HG03064 (cell line): ENCODE measurements at regions not wholly inside any gene's neighbourhood (a gene's known extent, or its start where the extent isn't known, plus 50 kb on each side); places are given as distances from the start of the nearest gene placed in this dataset.

ENCODE experiments used
- ATAC-seq: cut with Tn5 transposase; IDR thresholded peaks from one replicate; pipeline ENCODE4 v1.9.1; 2021; ENCODE audit warnings: low read depth; ENCODE audit not compliant: unreplicated experiment

DNA sequence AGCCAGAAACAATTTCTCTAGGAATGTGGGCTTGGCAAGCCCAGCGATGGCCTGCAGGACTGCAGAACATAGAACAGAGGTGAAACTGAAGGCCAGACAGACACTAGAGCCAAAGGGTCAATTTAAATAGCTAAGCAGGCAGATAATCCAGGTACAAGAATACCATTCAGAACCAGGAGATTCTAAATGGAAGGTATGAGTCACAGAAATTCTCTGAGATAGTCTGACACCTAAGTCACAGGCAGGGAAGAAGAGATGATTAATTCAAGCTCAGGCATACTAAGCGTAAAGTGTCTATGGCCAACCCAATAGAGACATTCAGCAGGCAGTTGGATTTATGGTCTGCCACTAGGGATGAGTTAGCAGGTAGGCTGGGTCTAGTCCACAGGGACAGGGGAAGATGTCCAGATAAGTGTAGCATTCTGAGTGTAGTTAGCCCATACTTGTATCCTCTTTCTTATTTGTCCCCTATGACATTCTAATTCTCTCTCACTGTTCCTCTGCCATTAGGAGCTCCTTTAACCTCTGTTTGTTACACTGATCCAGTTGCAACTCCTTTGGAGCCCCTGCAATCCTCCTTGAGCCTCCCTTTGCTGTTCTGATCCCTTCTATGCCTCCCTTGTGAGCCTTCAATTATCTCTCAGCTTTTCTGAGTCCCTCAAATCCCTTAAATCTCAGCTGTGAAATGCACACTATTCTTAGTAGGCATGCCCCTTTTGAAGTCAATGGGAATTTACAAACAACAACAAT lies 383.8 kb downstream of the LMO4 start:
- no peak for ATAC-seq

DNA sequence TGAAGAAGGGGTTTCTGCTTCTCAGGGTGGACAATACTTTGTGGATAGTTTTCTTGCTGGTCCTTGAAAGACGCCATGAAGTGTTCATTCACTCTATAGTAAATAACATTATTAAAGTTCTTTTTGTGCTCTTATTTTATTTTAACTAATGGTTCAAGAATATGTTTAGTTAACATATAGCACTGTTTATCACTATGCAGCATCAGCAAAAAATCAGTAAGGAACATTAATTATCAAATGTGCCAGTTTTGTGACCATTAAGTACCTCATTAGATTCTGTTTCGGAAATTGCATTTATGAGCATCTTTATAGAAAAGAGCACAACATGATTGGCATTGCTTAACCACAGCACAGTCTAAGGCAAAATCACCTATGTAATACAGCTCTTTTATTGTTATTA lies 385.6 kb downstream of the LMO4 start:
- no peak for ATAC-seq

DNA sequence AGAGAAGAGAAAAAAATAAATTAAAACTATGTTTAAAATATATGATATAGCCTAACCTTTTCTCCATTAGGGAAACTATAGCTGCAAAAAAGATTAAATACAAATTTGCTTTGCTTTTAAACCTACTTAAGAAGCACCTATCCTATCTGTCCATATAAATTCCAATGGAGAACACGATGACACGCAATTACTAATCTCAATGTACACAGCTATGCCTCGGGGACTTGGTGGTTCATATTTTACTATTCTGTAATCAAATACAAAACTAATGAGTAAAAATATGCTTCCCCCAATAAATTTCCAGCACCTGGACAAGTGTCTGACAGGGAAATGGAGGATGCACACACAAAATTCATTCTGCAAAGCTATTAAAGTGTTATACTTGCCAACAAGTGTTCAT lies 386.4 kb downstream of the LMO4 start:
- no peak for ATAC-seq

DNA sequence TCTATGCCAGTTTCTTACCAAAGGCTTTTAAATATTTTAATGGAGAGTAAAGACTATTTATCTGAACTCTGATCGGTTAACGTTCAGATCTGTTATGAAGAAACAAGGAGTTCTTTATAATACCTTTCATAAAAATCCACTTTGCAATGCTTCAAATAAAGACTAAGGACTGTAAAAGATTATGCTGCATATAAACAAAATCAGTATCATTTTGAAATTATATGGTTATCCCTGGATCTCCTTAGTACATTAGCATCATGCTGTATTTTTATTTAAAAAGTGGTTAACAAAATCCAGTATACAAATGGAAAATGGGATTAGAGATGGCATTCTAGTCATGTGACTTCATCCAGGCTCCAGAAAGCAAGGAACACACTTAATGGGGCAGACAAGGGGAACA lies 386.8 kb downstream of the LMO4 start:
- no peak for ATAC-seq

DNA sequence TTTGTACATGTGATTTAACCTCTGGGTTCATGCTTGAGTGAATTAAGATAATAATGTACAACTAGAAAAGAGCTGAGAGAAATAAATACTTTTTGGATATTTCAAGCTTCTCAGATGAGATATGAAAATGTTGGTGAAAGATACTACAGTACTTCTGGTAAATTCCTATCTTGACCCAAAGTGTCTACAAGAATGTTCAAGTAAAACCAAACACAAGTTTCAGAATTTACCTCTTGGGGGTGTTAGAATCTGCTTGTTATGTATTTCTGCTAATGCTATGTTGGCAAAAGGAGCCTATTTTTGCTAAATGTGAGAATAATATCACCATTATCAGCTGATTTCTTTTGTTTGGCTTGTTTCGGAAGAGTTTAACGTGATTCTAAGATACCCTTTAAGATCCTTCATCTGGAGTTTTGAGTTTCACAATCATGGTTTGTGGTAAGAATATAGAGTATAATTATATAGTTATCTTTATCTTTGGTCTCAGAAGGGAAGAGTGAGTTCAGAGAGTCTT lies 388.5 kb downstream of the LMO4 start:
- ATAC-seq = no peak

DNA sequence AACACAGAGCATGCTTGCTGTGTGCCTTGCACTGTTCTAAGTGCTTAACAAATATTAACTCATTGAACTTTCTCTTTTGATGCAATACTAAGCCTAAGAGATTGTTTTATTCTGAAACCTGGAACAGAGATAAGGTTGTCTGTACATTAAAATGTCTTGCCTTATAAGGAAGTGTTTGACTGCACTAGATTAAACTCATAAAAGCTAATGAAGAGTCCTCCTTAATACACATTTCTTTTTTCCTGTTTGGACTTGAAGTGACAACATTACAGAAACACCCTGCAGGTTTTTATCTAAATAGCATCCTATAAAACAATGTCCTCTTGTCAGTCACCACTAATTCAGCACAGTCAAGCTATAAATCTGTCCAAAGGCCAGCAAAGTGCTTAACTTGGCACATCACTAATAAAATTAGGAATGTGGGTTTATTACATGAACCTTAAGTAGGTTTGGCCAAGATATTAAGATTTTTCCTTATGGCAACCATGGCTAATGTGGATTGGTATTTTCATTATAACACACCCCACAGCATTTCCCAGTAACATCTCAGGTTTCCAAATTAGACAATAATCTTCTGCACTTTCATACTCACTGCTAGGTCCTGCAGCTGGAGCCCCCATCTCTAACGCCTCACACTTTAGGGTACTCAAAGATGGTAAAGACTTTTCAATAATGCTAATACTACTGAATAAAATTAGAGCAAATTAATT lies 389.7 kb downstream of the LMO4 start:
- no peak for ATAC-seq

DNA sequence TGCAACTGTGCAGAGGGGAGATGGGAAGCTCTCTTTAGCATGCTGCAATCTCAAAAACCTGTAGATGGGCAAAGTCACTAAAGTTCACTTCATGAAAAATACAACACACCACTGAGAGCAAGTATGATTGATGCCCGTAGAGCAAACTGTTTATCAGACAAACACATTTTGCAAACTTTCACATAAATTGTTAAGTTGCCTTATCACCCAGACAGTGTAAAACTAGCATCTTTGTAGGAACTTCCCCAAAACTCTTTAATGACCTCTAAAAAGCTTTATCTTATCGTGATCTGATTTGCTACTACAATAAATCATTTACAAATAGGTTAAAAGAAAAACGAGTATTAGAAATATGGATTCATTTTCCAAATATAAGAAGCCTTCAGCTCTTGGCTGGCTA lies 391.0 kb downstream of the LMO4 start:
- no peak for ATAC-seq

DNA sequence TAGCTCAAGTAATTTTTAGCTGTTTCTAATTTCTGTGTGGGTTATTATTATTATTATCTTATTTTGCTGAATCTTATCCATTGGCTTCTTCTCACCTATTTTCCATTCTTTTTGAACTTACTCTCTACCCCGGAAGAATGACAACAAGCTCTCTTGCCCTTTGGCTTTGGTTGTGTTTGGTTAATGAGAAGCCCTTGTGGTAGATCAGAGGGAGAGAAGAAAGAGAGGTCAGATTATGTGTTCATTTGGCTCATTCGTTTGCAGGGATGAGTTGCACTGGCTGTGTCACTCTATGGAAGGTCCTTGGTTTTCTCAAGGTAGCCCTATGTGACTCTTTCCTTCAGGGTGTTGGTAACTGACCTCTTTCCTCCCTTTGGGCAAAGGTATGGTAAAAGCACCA lies 391.9 kb downstream of the LMO4 start:
- ATAC-seq = no peak

DNA sequence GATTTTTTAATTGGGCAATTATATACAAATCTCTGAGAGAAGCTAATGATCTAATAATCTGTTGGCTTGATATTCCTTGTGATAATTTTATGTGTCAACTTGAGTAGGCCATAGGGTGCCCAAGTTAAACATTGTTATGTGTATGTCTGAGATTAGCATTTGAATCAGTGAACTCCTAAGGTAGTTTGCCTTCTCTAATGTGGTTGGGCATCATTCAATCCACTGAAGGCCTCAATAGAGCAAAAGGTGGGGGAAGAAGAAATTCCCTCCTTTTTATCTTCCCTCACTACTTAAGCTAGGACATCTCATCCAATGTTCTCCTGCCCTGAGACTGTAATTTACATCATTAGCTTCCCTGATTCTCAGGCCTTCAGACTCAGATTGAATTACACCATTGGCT lies 394.5 kb downstream of the LMO4 start:
- ATAC-seq = no peak

DNA sequence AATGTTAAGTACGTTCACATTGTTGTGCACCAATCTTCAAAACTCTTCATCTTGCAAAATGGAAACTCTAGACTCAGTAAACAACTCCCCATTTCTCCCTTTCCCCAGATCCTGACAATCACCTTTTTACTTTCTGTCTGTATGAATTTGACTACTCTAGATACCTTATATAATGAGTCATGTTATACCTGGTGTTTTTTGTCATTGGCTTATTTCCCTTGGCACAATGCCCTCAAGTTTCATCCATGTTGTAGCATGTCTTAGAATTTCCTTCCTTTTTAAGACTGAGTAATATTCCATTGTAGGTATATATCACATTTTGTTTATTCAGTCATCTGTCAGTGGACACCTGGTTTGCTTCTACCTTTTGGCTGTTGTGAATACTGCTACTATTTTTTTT lies 399.5 kb downstream of the LMO4 start:
- no peak for ATAC-seq

DNA sequence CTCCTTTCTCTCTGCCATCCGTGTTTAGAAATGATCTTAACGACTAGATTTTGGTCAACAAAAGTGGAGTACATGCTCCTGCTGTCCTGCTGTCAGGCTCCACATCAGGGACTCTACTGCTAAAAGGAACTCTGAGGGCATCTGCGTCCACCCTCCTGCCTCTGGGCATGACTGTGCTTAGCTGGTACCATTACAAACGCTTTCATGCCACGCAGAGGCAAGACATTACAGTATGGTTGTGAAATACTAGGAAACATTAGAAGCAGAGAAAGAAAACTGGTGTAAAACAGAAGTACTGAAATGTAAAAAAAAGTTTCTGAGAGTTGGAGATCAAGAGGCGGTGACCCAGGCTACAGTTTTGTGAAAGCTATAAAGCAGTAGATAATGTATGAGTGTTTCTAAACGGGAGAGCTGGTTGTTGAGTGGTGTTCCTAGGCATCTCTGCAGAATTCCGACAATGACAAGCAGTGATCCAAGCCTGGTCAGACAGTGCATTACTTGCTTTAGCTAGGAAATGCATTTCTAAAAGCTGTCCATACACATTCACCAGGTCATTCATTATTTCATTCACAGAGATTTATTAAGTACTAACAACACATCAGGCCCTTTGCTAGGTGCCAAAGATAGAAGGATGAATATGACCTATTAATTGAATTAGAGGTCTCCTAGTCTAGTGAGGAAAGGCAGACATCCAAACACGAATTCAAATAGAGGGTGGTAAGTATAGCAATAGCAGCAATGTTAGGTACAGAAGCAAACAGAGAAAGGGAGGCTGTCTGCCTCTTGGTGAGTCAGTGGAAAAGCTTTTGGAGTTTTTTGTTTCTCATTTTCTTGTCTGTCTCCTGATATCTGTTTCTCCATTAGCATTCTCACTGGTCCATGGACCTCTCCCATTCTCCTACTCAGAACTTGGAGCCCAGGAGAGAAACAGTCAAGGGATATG lies 401.9 kb downstream of the LMO4 start:
- no peak for ATAC-seq

DNA sequence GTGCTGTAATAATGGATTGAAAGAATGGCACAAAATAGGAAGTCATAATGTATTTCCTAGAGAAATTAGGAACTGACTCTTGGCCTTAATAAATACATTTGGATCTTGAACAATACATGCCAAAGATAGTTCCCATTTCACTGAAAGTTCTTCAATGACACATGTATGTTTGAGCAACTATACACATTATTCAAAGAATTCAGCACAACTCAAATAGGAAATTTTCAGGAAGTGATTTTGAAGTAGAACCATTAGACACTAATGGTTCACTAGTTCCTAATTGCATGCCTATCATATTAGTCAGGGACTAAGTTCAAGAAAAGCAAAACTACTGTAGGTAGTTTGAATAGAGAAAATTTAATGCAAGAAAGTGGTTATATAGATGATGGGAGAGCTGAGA lies 404.7 kb downstream of the LMO4 start:
- ATAC-seq = no peak

DNA sequence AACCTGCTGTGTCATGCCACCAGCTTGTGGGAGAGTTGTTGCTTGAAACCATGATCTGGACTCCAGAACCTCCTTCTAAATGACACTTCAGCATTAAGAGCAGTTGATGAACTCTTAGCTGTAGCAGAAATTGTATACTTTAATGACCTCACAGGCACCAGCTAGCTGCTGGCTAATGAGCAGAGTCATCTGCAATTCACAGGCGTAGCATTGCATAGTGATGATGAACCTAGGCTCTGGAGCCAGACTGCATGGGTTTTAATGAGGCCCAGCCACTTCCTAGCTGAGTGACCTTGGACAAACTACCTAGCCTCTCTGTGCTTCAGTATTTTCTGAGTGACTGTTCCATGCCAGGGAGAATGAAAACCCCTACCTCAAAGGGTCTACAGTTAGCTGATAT lies 407.1 kb downstream of the LMO4 start:
- no peak for ATAC-seq

DNA sequence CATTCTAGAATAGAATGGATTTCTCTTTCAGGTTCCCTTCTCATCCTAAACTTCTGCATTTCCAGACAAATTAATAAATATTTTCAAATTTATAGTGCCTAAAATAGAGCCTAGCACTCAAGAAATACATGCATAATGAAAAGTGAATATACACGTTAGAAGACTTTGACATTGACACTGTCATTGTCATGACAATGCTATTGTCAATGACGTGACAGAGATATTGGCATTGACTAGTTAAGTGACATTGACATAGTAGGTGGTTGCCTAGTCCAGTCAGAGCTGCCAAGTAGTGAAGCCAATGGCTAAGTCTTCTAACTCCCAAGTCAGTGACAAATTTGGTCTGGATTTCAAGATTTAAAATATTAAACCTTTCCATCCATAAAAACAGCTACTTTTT lies 410.5 kb downstream of the LMO4 start:
- no peak for ATAC-seq

DNA sequence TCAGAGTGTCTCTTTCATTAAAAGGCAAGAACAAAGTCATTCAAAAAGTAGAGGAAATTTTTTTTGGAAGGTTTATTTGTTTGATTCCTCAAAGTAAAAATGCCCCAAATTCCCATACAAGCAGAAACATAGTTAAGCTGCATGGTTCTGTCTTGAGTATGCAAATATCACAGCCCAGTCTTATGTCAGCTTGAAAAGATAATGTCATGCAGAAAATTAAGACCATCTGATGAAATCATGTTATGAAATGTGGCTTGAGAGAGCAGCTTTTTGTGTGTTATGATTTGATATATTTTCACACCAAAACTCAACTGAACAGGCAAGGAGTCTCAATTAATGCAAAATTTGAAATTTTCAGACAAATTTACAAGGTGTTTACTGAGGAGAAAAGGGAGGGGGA lies 411.0 kb downstream of the LMO4 start:
- ATAC-seq = no peak

DNA sequence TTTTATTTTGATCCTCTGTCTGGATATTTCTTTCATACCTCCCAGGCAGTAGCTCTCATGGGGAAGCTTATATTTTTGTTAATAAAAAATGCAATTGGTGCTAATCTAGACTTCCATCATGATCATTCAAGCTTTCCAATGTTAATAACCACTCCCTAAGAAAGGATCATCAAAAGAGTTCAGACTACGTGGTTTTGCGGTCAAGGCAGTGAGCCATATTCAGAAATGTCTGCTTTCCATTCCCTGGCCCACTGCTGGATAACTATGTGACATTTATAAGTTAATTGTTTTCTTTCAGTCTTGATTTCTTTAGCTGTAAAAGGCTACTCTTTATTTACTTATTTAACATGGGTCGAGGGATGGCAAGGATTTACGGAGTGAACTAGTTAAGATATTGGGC lies 414.6 kb downstream of the LMO4 start:
- no peak for ATAC-seq

DNA sequence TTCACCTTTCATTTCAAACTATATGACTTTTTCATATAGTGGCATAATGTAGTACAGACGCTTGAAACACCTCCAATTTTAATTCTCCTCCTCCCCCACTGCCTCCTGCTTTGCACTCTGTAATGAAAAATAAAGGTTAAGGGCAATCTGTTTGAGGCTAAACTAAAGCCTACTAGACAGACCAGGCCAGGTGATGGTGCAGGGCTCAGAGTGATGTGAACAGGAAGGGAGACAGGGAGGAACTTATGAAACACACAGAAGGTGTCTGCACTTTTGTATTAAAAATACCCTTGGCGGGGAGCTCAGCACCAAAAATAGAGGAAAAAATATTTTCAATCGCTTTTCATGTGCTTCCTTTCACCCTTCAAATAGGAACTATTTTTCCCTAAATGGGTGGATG lies 415.4 kb downstream of the LMO4 start:
- no peak for ATAC-seq

DNA sequence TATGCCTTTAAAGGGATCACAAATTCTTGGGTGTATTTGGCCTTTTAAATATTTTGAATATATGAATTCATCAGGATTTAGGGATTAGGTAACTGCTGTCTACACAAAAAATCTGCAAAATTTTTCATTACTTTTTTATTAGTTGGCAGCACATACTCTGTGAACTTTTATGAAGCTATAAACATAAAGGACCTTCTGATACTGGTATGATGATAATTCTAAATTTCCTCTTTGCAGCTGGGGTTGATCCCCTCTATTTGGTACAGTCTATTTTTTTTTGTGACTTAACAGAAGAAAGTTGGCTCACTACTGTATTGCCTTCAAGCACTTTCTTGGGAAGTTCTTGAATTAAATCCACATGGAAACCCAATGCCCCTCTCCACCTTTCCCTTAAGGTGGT lies 416.1 kb downstream of the LMO4 start:
- no peak for ATAC-seq

DNA sequence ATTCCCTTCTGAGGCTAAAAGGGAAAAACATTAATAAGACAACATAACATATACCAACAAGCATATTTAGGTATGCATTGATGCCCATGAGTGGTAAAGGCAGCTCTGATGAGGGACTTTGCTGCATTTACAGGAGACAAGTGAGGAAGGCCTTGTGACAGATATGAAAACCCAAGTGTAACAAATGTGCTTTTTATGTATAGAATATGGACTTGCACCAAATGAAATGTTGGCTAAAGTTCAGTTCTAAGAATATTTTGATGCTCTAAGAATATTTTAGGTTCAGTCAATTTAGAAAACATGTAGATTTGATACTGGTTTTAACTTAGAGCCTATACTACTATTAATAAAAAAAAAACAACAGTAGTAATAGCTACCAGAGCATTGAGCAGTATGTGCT lies 424.7 kb downstream of the LMO4 start:
- no peak for ATAC-seq

DNA sequence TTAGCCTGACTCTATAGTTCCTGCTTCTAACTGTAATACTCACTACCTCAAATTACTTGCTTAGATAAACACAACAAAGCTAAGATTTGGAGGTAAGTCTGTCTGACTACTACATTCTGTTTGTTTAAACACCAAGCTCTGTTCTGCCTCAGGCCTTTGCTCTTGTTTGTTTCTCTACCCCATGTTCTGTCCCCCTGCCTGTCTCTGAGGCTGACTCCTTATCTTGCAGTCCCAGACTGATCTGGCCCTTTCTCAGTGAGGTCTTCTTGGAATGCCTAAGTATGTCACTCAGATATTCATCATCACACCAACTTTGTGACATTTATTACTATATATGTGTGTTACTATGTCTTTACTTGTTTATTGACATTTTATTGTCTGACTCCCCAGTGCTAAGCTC lies 425.5 kb downstream of the LMO4 start:
- ATAC-seq = no peak

DNA sequence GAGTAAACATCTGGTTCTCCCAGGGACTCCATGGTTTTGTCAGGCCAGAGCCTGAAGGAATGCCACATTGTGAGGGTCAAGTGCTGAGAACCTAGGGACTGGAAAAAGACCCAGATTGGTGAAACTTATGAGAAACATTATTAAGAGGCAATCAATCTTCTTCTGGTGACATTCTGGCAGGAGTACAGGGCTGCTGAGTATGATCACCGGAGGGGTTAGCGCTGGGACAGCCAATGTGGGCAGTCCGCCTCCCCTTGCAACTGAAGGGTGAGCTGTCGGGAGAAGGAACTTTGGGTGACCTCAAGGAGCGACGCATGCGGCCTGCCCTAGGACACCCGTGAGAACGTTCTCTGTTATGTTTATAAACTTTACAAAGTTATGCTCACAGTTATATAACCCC lies 429.0 kb downstream of the LMO4 start:
- no peak for ATAC-seq
